ENCODE measurements at regions not wholly inside any gene's neighbourhood (a gene's known extent, or its start where the extent isn't known, plus 50 kb on each side); places are given as distances from the start of the nearest gene placed in this dataset.

- no peak for FAIRE-seq
Measured at GRCh38 chr6:23388086-23388783, 737.8 kb upstream of the NRSN1 start.

GRCh38 chr6:23389386-23389785, 736.6 kb upstream of the NRSN1 start:
- intact Hi-C loops (cut with DNase I): no loop called here
- Histone ChIP-seq H3K4me3 (ENCODE audit: low read length in 3 of 3) (no peak overlapping the region), H3K9ac (ENCODE audit: low read length in 3 of 3) (no peak overlapping the region), H3K27me3 (ENCODE audit: control insufficient read depth, insufficient read depth, low read length) (no peaks in the 10 kb centered on the region), H3K27ac (ENCODE audit: low read depth in 2 of 2, low read length in 2 of 2) (no peak overlapping the region), H3K36me3 (ENCODE audit: control insufficient read depth in 2 of 3, insufficient read depth in 3 of 3, low read length in 3 of 3) (no peaks in the 10 kb centered on the region), H3K4me1 (ENCODE audit: control insufficient read depth in 2 of 3, insufficient read depth in 2 of 3, low read depth in 1 of 3, low read length in 3 of 3) (no peaks in the 10 kb centered on the region), H3K9me3 (ENCODE audit: control insufficient read depth in 2 of 3, insufficient read depth in 1 of 3, low read length in 3 of 3) (no peaks in the 10 kb centered on the region)
- DNase-seq (no peak), FAIRE-seq (no peak)
- TF ChIP-seq CTCF (IDR thresholded peaks at IDR 0.05; ENCODE audit: borderline replicate concordance, extremely low read depth, insufficient read depth): no peak

More at GRCh38 chr6:23388086-23388783, 737.8 kb upstream of the NRSN1 start:
- Histone ChIP-seq H3K4me1 (ENCODE audit: control insufficient read depth in 2 of 3, insufficient read depth in 2 of 3, low read depth in 1 of 3, low read length in 3 of 3) (no peaks in the 10 kb centered on the region), H3K4me3 (ENCODE audit: low read length in 3 of 3) (no peak overlapping the region), H3K9me3 (ENCODE audit: control insufficient read depth in 2 of 3, insufficient read depth in 1 of 3, low read length in 3 of 3) (no peaks in the 10 kb centered on the region), H3K27me3 (ENCODE audit: control insufficient read depth, insufficient read depth, low read length) (no peaks in the 10 kb centered on the region), H3K9ac (ENCODE audit: low read length in 3 of 3) (no peak overlapping the region), H3K27ac (ENCODE audit: low read depth in 2 of 2, low read length in 2 of 2) (no peak overlapping the region), H3K36me3 (ENCODE audit: control insufficient read depth in 2 of 3, insufficient read depth in 3 of 3, low read length in 3 of 3) (no peaks in the 10 kb centered on the region)
- intact Hi-C loops (cut with DNase I): no loop called here
- no peak for TF ChIP-seq CTCF (IDR thresholded peaks at IDR 0.05; ENCODE audit: borderline replicate concordance, extremely low read depth, insufficient read depth)
- DNase-seq: peak in 1 of 5 donors; percentile 12

GRCh38 chr6:23390221-23390620, 735.8 kb upstream of the NRSN1 start:
- intact Hi-C loops (cut with DNase I): no loop called here
- FAIRE-seq: no peak
- H3K4me3 ChIP-seq (ENCODE audit: low read length in 3 of 3): no peak overlapping the region
- no peaks in the 10 kb centered on the region for H3K4me1 ChIP-seq (ENCODE audit: control insufficient read depth in 2 of 3, insufficient read depth in 2 of 3, low read depth in 1 of 3, low read length in 3 of 3)
- no peak for DNase-seq
- H3K9ac ChIP-seq (ENCODE audit: low read length in 3 of 3): no peak overlapping the region
- no peaks in the 10 kb centered on the region for H3K36me3 ChIP-seq (ENCODE audit: control insufficient read depth in 2 of 3, insufficient read depth in 3 of 3, low read length in 3 of 3)
- no peaks in the 10 kb centered on the region for H3K27me3 ChIP-seq (ENCODE audit: control insufficient read depth, insufficient read depth, low read length)
- no peak overlapping the region for H3K27ac ChIP-seq (ENCODE audit: low read depth in 2 of 2, low read length in 2 of 2)
- no peak for TF ChIP-seq CTCF (IDR thresholded peaks at IDR 0.05; ENCODE audit: borderline replicate concordance, extremely low read depth, insufficient read depth)
- no peaks in the 10 kb centered on the region for H3K9me3 ChIP-seq (ENCODE audit: control insufficient read depth in 2 of 3, insufficient read depth in 1 of 3, low read length in 3 of 3)

- intact Hi-C loops (cut with DNase I): no loop called here
Measured at GRCh38 chr6:23394681-23395080, 731.3 kb upstream of the NRSN1 start.

More at GRCh38 chr6:23394681-23395080, 731.3 kb upstream of the NRSN1 start:
- peak in 2 of 5 donors; percentile 39 to 54 for DNase-seq
- Histone ChIP-seq H3K4me3 (ENCODE audit: low read length in 3 of 3) (no peak overlapping the region), H3K9me3 (ENCODE audit: control insufficient read depth in 2 of 3, insufficient read depth in 1 of 3, low read length in 3 of 3) (no peaks in the 10 kb centered on the region), H3K36me3 (ENCODE audit: control insufficient read depth in 2 of 3, insufficient read depth in 3 of 3, low read length in 3 of 3) (no peaks in the 10 kb centered on the region), H3K27ac (ENCODE audit: low read depth in 2 of 2, low read length in 2 of 2) (no peak overlapping the region), H3K4me1 (ENCODE audit: control insufficient read depth in 2 of 3, insufficient read depth in 2 of 3, low read depth in 1 of 3, low read length in 3 of 3) (no peaks in the 10 kb centered on the region), H3K27me3 (ENCODE audit: control insufficient read depth, insufficient read depth, low read length) (no peaks in the 10 kb centered on the region), H3K9ac (ENCODE audit: low read length in 3 of 3) (no peak overlapping the region)
- no peak for FAIRE-seq
- no peak for TF ChIP-seq CTCF (IDR thresholded peaks at IDR 0.05; ENCODE audit: borderline replicate concordance, extremely low read depth, insufficient read depth)
